T-helper 17 cell (primary cell): ENCODE measurements at regions not wholly inside any gene's neighbourhood (a gene's known extent, or its start where the extent isn't known, plus 50 kb on each side); places are given as distances from the start of the nearest gene placed in this dataset.

Experiments used
- ATAC-seq: fragments of 150-1000 bp; cut with Tn5 transposase; 2 replicates; pipeline ENCODE4 v1.10.0; 2021; ENCODE audit warnings: mild to moderate bottlenecking, moderate library complexity
- DNase-seq, 3 donors: peaks; one replicate each; pipeline versions ENCODE4 v3.0.0 to v3.0.0-alpha.2; 2020 to 2021
- H3K9me3 ChIP-seq: one replicate; pipeline ENCODE4 v1.7.0; 2013; ENCODE audit warnings: low read length, mild to moderate bottlenecking; ENCODE audit not compliant: control insufficient read depth, poor library complexity, severe bottlenecking
- H3K27ac Mint-ChIP-seq: one replicate; pipeline ENCODE4 v1.8.0; 2022; ENCODE audit warnings: mild to moderate bottlenecking, moderate library complexity, mixed read lengths
- H3K27me3 Mint-ChIP-seq: one replicate; pipeline ENCODE4 v1.8.0; 2022; ENCODE audit warnings: mixed read lengths
- H3K36me3 Mint-ChIP-seq: one replicate; pipeline ENCODE4 v1.8.0; 2022; ENCODE audit warnings: low read depth, mixed read lengths
- H3K4me1 Mint-ChIP-seq: one replicate; pipeline ENCODE4 v1.8.0; 2022; ENCODE audit warnings: mild to moderate bottlenecking, mixed read lengths
- H3K4me3 Mint-ChIP-seq: one replicate; pipeline ENCODE4 v1.8.0; 2022; ENCODE audit warnings: mild to moderate bottlenecking, moderate library complexity, mixed read lengths

- Mint-ChIP-seq H3K4me3 (no peak overlapping the region), H3K36me3 (peaks cover 3% of the 10 kb centered on the region), H3K27ac (no peak overlapping the region), H3K27me3 (no peaks in the 10 kb centered on the region), H3K4me1 (no peaks in the 10 kb centered on the region)
- no peak for DNase-seq
- no peak for ATAC-seq
- no peaks in the 10 kb centered on the region for H3K9me3 ChIP-seq
Measured at GRCh38 chr5:51027271-51027670, 356.0 kb upstream of the ISL1 start.

GRCh38 chr5:51028394-51028793, 354.9 kb upstream of the ISL1 start:
- Mint-ChIP-seq H3K27ac (no peak overlapping the region), H3K27me3 (no peaks in the 10 kb centered on the region), H3K4me1 (no peaks in the 10 kb centered on the region), H3K4me3 (no peak overlapping the region), H3K36me3 (peaks cover 3% of the 10 kb centered on the region)
- DNase-seq: no peak
- H3K9me3 ChIP-seq: no peaks in the 10 kb centered on the region
- no peak for ATAC-seq

- Mint-ChIP-seq H3K27me3 (no peaks in the 10 kb centered on the region), H3K27ac (no peak overlapping the region), H3K4me3 (no peak overlapping the region), H3K36me3 (no peaks in the 10 kb centered on the region), H3K4me1 (no peaks in the 10 kb centered on the region)
- no peak for DNase-seq
- no peak for ATAC-seq
- H3K9me3 ChIP-seq: no peaks in the 10 kb centered on the region
Measured at GRCh38 chr5:51033215-51033614, 350.0 kb upstream of the ISL1 start.

GRCh38 chr5:51034222-51034901, 348.9 kb upstream of the ISL1 start:
- no peaks in the 10 kb centered on the region for H3K4me1 Mint-ChIP-seq
- no peak overlapping the region for H3K27ac Mint-ChIP-seq
- no peaks in the 10 kb centered on the region for H3K9me3 ChIP-seq
- H3K36me3 Mint-ChIP-seq: no peaks in the 10 kb centered on the region
- no peak for ATAC-seq
- DNase-seq: no peak
- H3K4me3 Mint-ChIP-seq: no peak overlapping the region
- no peaks in the 10 kb centered on the region for H3K27me3 Mint-ChIP-seq

GRCh38 chr5:51039424-51040329, 343.6 kb upstream of the ISL1 start:
- ATAC-seq (no peak), DNase-seq (no peak)
- Mint-ChIP-seq H3K4me3 (no peak overlapping the region), H3K36me3 (no peaks in the 10 kb centered on the region), H3K4me1 (peaks cover 3% of the 10 kb centered on the region), H3K27me3 (no peaks in the 10 kb centered on the region), H3K27ac (no peak overlapping the region)
- no peaks in the 10 kb centered on the region for H3K9me3 ChIP-seq

- ATAC-seq (no peak), DNase-seq (no peak)
- no peaks in the 10 kb centered on the region for H3K9me3 ChIP-seq
- no peak overlapping the region for H3K27ac Mint-ChIP-seq
- no peak overlapping the region for H3K4me3 Mint-ChIP-seq
- H3K4me1 Mint-ChIP-seq: peaks cover 3% of the 10 kb centered on the region
- H3K27me3 Mint-ChIP-seq: no peaks in the 10 kb centered on the region
- no peaks in the 10 kb centered on the region for H3K36me3 Mint-ChIP-seq
Measured at GRCh38 chr5:51043745-51044144, 339.5 kb upstream of the ISL1 start.

- H3K4me3 Mint-ChIP-seq: no peak overlapping the region
- peaks cover 3% of the 10 kb centered on the region for H3K4me1 Mint-ChIP-seq
- no peak overlapping the region for H3K27ac Mint-ChIP-seq
- H3K9me3 ChIP-seq: no peaks in the 10 kb centered on the region
- no peaks in the 10 kb centered on the region for H3K36me3 Mint-ChIP-seq
- no peaks in the 10 kb centered on the region for H3K27me3 Mint-ChIP-seq
- ATAC-seq (no peak), DNase-seq (no peak)
Measured at GRCh38 chr5:51047369-51047768, 335.9 kb upstream of the ISL1 start.

GRCh38 chr5:51053361-51053760, 329.9 kb upstream of the ISL1 start:
- DNase-seq: no peak
- H3K27ac Mint-ChIP-seq: no peak overlapping the region
- no peak for ATAC-seq
- no peaks in the 10 kb centered on the region for H3K36me3 Mint-ChIP-seq
- H3K9me3 ChIP-seq: no peaks in the 10 kb centered on the region
- no peaks in the 10 kb centered on the region for H3K4me1 Mint-ChIP-seq
- no peaks in the 10 kb centered on the region for H3K27me3 Mint-ChIP-seq
- no peak overlapping the region for H3K4me3 Mint-ChIP-seq

- Mint-ChIP-seq H3K4me1 (no peaks in the 10 kb centered on the region), H3K4me3 (no peak overlapping the region), H3K27ac (no peak overlapping the region), H3K36me3 (no peaks in the 10 kb centered on the region), H3K27me3 (no peaks in the 10 kb centered on the region)
- ATAC-seq (no peak), DNase-seq (no peak)
- H3K9me3 ChIP-seq: peaks cover under 1% of the 10 kb centered on the region
Measured at GRCh38 chr5:51060953-51061352, 322.3 kb upstream of the ISL1 start.

GRCh38 chr5:51072937-51073336, 310.3 kb upstream of the ISL1 start:
- no peaks in the 10 kb centered on the region for H3K27me3 Mint-ChIP-seq
- no peak overlapping the region for H3K27ac Mint-ChIP-seq
- DNase-seq: no peak
- no peaks in the 10 kb centered on the region for H3K36me3 Mint-ChIP-seq
- H3K4me3 Mint-ChIP-seq: no peak overlapping the region
- ATAC-seq: no peak
- H3K9me3 ChIP-seq: no peaks in the 10 kb centered on the region
- no peaks in the 10 kb centered on the region for H3K4me1 Mint-ChIP-seq

GRCh38 chr5:51082741-51083140, 300.5 kb upstream of the ISL1 start:
- no peak overlapping the region for H3K4me3 Mint-ChIP-seq
- no peaks in the 10 kb centered on the region for H3K27me3 Mint-ChIP-seq
- ATAC-seq (no peak), DNase-seq (no peak)
- H3K36me3 Mint-ChIP-seq: no peaks in the 10 kb centered on the region
- H3K9me3 ChIP-seq: no peaks in the 10 kb centered on the region
- no peak overlapping the region for H3K27ac Mint-ChIP-seq
- H3K4me1 Mint-ChIP-seq: no peaks in the 10 kb centered on the region

GRCh38 chr5:51091816-51092215, 291.4 kb upstream of the ISL1 start:
- Mint-ChIP-seq H3K27me3 (no peaks in the 10 kb centered on the region), H3K4me3 (no peak overlapping the region), H3K4me1 (no peaks in the 10 kb centered on the region), H3K27ac (no peak overlapping the region), H3K36me3 (no peaks in the 10 kb centered on the region)
- H3K9me3 ChIP-seq: no peaks in the 10 kb centered on the region
- ATAC-seq: no peak
- no peak for DNase-seq

GRCh38 chr5:51095486-51095885, 287.8 kb upstream of the ISL1 start:
- H3K27ac Mint-ChIP-seq: no peak overlapping the region
- H3K4me3 Mint-ChIP-seq: no peak overlapping the region
- no peaks in the 10 kb centered on the region for H3K27me3 Mint-ChIP-seq
- no peaks in the 10 kb centered on the region for H3K36me3 Mint-ChIP-seq
- DNase-seq (no peak), ATAC-seq (no peak)
- no peaks in the 10 kb centered on the region for H3K4me1 Mint-ChIP-seq
- H3K9me3 ChIP-seq: no peaks in the 10 kb centered on the region

- Mint-ChIP-seq H3K27ac (no peak overlapping the region), H3K27me3 (no peaks in the 10 kb centered on the region), H3K4me3 (no peak overlapping the region), H3K36me3 (no peaks in the 10 kb centered on the region), H3K4me1 (no peaks in the 10 kb centered on the region)
- DNase-seq (no peak), ATAC-seq (no peak)
- no peaks in the 10 kb centered on the region for H3K9me3 ChIP-seq
Measured at GRCh38 chr5:51096859-51097258, 286.4 kb upstream of the ISL1 start.
